ENCODE measurements at regions not wholly inside any gene's neighbourhood (a gene's known extent, or its start where the extent isn't known, plus 50 kb on each side); places are given as distances from the start of the nearest gene placed in this dataset.

DNA sequence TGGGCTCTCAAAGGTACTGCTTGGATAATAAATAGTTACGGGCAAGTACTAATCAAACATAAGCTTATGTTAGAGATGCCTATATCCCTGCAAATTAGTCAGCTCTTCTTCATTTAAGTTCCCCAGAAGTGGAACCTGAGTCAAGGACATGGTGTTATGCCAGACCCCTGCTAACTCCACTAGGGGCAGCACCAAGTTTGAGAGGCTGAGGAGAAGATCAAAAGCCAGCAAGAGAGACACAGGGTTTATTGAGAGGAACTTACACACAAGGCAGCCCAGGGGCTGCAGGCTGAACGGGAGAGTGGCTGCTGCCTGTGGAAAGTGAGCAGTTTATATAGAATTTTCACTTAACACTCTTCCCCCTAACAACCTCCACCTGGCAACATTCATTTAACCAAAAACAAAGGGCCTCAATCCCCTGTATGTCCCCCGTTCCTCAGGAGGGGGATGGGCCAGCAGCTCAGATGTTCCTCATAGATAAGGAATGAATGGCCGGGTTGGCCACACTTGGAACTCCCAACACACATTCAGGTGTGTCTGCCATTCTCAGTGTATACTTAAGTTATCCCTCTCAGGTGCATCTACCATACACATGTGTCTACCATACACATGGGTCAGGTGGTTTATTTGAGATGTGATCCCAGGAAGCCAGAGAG lies 62.6 kb upstream of the GHITM start:
- H3K27me3 ChIP-seq (ENCODE audit: control insufficient read depth, insufficient read depth, low read length) = no peaks in the 10 kb centered on the region
- no peaks in the 10 kb centered on the region for H3K36me3 ChIP-seq (ENCODE audit: control insufficient read depth in 2 of 3, insufficient read depth in 3 of 3, low read length in 3 of 3)
- FAIRE-seq (no peak), DNase-seq (no peak)
- no peak overlapping the region for H3K27ac ChIP-seq (ENCODE audit: low read depth in 2 of 2, low read length in 2 of 2)
- H3K4me1 ChIP-seq (ENCODE audit: control insufficient read depth in 2 of 3, insufficient read depth in 2 of 3, low read depth in 1 of 3, low read length in 3 of 3) = no peaks in the 10 kb centered on the region
- H3K9ac ChIP-seq (ENCODE audit: low read length in 3 of 3) = no peak overlapping the region
- TF ChIP-seq, protein P1, sequence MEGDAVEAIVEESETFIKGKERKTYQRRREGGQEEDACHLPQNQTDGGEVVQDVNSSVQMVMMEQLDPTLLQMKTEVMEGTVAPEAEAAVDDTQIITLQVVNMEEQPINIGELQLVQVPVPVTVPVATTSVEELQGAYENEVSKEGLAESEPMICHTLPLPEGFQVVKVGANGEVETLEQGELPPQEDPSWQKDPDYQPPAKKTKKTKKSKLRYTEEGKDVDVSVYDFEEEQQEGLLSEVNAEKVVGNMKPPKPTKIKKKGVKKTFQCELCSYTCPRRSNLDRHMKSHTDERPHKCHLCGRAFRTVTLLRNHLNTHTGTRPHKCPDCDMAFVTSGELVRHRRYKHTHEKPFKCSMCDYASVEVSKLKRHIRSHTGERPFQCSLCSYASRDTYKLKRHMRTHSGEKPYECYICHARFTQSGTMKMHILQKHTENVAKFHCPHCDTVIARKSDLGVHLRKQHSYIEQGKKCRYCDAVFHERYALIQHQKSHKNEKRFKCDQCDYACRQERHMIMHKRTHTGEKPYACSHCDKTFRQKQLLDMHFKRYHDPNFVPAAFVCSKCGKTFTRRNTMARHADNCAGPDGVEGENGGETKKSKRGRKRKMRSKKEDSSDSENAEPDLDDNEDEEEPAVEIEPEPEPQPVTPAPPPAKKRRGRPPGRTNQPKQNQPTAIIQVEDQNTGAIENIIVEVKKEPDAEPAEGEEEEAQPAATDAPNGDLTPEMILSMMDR (IDR thresholded peaks at IDR 0.05; ENCODE audit: borderline replicate concordance, extremely low read depth, insufficient read depth) = no peak
- intact Hi-C loops (cut with DNase I) = no loop called here
- H3K4me3 ChIP-seq (ENCODE audit: low read length in 3 of 3) = no peak overlapping the region
- H3K9me3 ChIP-seq (ENCODE audit: control insufficient read depth in 2 of 3, insufficient read depth in 1 of 3, low read length in 3 of 3) = no peaks in the 10 kb centered on the region

DNA sequence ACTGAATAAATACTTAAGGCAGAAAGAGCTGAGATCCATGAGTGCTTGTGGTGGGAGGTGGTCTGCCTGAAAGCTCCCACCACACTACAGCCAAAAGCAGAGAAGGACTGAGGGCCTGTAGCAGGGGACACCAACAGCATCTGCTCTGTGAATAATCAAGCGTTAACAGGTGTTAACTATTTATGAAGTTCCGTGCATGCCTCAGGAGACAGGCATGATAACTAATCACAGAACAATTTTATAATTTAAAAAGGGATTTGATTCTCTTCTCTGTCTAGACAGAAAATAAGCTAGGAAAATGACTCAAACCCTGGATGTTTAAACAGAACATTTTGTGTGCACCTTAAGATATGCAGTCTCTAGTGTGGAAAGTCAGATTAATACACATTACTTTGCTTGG lies 61.5 kb upstream of the GHITM start:
- H3K36me3 ChIP-seq (ENCODE audit: control insufficient read depth in 2 of 3, insufficient read depth in 3 of 3, low read length in 3 of 3) = no peaks in the 10 kb centered on the region
- DNase-seq = no peak
- FAIRE-seq = no peak
- no peak overlapping the region for H3K9ac ChIP-seq (ENCODE audit: low read length in 3 of 3)
- no peaks in the 10 kb centered on the region for H3K9me3 ChIP-seq (ENCODE audit: control insufficient read depth in 2 of 3, insufficient read depth in 1 of 3, low read length in 3 of 3)
- intact Hi-C loops (cut with DNase I) = no loop called here
- no peaks in the 10 kb centered on the region for H3K4me1 ChIP-seq (ENCODE audit: control insufficient read depth in 2 of 3, insufficient read depth in 2 of 3, low read depth in 1 of 3, low read length in 3 of 3)
- no peaks in the 10 kb centered on the region for H3K27me3 ChIP-seq (ENCODE audit: control insufficient read depth, insufficient read depth, low read length)
- TF ChIP-seq, protein P1 (IDR thresholded peaks at IDR 0.05; ENCODE audit: borderline replicate concordance, extremely low read depth, insufficient read depth) = no peak
- H3K27ac ChIP-seq (ENCODE audit: low read depth in 2 of 2, low read length in 2 of 2) = no peak overlapping the region
- no peak overlapping the region for H3K4me3 ChIP-seq (ENCODE audit: low read length in 3 of 3)

DNA sequence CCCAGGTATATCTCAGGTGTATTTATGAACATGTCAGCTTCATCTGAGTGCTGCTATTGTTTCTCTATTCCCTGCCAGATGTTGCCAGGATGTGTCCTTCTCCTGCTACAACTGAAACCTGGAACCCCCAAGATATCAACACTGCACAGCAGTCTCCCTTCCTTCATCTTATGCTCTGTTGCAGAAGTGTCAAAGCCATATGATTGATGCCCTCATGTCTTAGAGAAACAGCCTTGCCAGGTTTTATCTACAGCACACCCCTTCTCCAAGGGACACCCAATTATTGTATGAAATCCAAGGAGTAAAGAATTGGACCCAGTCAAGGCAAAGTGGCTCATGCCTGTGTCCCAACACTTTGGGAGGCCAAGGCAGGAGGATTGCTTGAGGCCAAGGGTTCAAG lies 60.5 kb upstream of the GHITM start:
- TF ChIP-seq, protein P1 (IDR thresholded peaks at IDR 0.05; ENCODE audit: borderline replicate concordance, extremely low read depth, insufficient read depth) = no peak

DNA sequence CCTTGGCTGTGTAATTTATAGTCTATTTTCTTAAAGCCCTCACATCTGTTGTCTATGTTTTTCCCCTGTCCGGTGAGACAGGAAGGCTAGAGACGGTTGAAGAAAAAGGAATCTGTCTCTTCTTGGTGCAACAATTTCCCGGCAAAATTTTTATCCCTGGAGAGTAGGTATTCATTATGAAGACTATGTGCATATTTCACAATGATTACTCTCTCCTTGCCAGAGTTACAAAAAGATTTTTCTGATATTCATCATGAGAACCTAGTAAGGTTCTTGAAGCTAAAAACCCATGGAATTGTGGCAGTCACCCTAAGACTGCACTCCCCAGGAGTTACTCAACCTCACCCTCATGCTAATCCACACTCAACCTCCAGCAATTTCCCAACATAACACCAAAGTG lies 55.0 kb upstream of the GHITM start:
- Histone ChIP-seq H3K9ac (ENCODE audit: low read length in 3 of 3) (no peak overlapping the region), H3K9me3 (ENCODE audit: control insufficient read depth in 2 of 3, insufficient read depth in 1 of 3, low read length in 3 of 3) (peaks cover 0 to 4% (median 0%) of the 10 kb centered on the region in 3 donors), H3K27me3 (ENCODE audit: control insufficient read depth, insufficient read depth, low read length) (no peaks in the 10 kb centered on the region), H3K27ac (ENCODE audit: low read depth in 2 of 2, low read length in 2 of 2) (no peak overlapping the region), H3K36me3 (ENCODE audit: control insufficient read depth in 2 of 3, insufficient read depth in 3 of 3, low read length in 3 of 3) (no peaks in the 10 kb centered on the region), H3K4me1 (ENCODE audit: control insufficient read depth in 2 of 3, insufficient read depth in 2 of 3, low read depth in 1 of 3, low read length in 3 of 3) (no peaks in the 10 kb centered on the region), H3K4me3 (ENCODE audit: low read length in 3 of 3) (no peak overlapping the region)
- FAIRE-seq (no peak), DNase-seq (no peak)
- TF ChIP-seq, protein P1 (IDR thresholded peaks at IDR 0.05; ENCODE audit: borderline replicate concordance, extremely low read depth, insufficient read depth) = no peak
- intact Hi-C loops (cut with DNase I) = no loop called here

More for the DNA sequence above, 60.5 kb upstream of the GHITM start:
- no peak overlapping the region for H3K27ac ChIP-seq (ENCODE audit: low read depth in 2 of 2, low read length in 2 of 2)
- no peaks in the 10 kb centered on the region for H3K36me3 ChIP-seq (ENCODE audit: control insufficient read depth in 2 of 3, insufficient read depth in 3 of 3, low read length in 3 of 3)
- DNase-seq (no peak), FAIRE-seq (no peak)
- H3K9ac ChIP-seq (ENCODE audit: low read length in 3 of 3) = no peak overlapping the region
- H3K4me3 ChIP-seq (ENCODE audit: low read length in 3 of 3) = no peak overlapping the region
- no peaks in the 10 kb centered on the region for H3K9me3 ChIP-seq (ENCODE audit: control insufficient read depth in 2 of 3, insufficient read depth in 1 of 3, low read length in 3 of 3)
- intact Hi-C loops (cut with DNase I) = no loop called here
- H3K27me3 ChIP-seq (ENCODE audit: control insufficient read depth, insufficient read depth, low read length) = no peaks in the 10 kb centered on the region
- no peaks in the 10 kb centered on the region for H3K4me1 ChIP-seq (ENCODE audit: control insufficient read depth in 2 of 3, insufficient read depth in 2 of 3, low read depth in 1 of 3, low read length in 3 of 3)
